HAP-1 (cell line): ENCODE measurements at regions not wholly inside any gene's neighbourhood (a gene's known extent, or its start where the extent isn't known, plus 50 kb on each side); places are given as distances from the start of the nearest gene placed in this dataset.
"Not testable (repeated sequence)": the region's sequence is repeated elsewhere in the genome, so short reads cannot be mapped to it uniquely, and the experiment has no call there.

Experiments
- DNase-seq, 2 experiments: peaks; one replicate each; pipeline ENCODE4 v3.0.0-alpha.2; 2016 to 2020; ENCODE audit warnings: low spot score in 2 of 2
- H3K27me3 ChIP-seq: fragments of 250-450 bp; sonication (Bioruptor Pico); 2 replicates; pipeline ENCODE4 v1.5.1; 2020; ENCODE audit warnings: low read depth, mild to moderate bottlenecking, moderate library complexity
- H3K36me3 ChIP-seq: fragments of 250-450 bp; sonication (Bioruptor Pico); replicated peaks from 2 replicates; pipeline ENCODE4 v1.5.1; 2020; ENCODE audit warnings: mild to moderate bottlenecking
- H3K4me1 ChIP-seq: fragments of 250-450 bp; sonication (Bioruptor Pico); 2 replicates; pipeline ENCODE4 v1.5.1; 2020; ENCODE audit warnings: mild to moderate bottlenecking
- H3K4me3 ChIP-seq: fragments of 250-450 bp; sonication (Bioruptor Pico); 2 replicates; pipeline ENCODE4 v1.5.1; 2020; ENCODE audit warnings: mild to moderate bottlenecking, moderate library complexity
- H3K9me3 ChIP-seq: fragments of 250-450 bp; sonication (Bioruptor Pico); 2 replicates; pipeline ENCODE4 v1.5.1; 2020; ENCODE audit warnings: mild to moderate bottlenecking, moderate library complexity
- in situ Hi-C: fragments of 300-500 bp; cut with MboI; formaldehyde crosslinking; loops from 3 replicates; pipeline ENCODE4 v1.14.3; 2020; ENCODE audit warnings: low sequenced_read_pairs, inconsistent platforms, mixed read lengths

- H3K4me1 ChIP-seq, in situ Hi-C loops, H3K27me3 ChIP-seq, H3K4me3 ChIP-seq, H3K9me3 ChIP-seq, DNase-seq, H3K36me3 ChIP-seq: not testable (repeated sequence)
Observed at GRCh38 chr20:12004776-12005175, 87.1 kb downstream of the BTBD3 start.

- Histone ChIP-seq H3K9me3 (no peaks in the 10 kb centered on the region), H3K4me3 (no peak overlapping the region), H3K4me1 (no peaks in the 10 kb centered on the region), H3K36me3 (no peaks in the 10 kb centered on the region), H3K27me3 (no peaks in the 10 kb centered on the region)
- in situ Hi-C loops = no loop called here
- DNase-seq = peak; percentile 65 to 66
Observed at GRCh38 chr20:12012241-12013222, 94.8 kb downstream of the BTBD3 start.

- no peak for DNase-seq
- no peaks in the 10 kb centered on the region for H3K36me3 ChIP-seq
- H3K27me3 ChIP-seq = no peaks in the 10 kb centered on the region
- in situ Hi-C loops = no loop called here
- H3K4me3 ChIP-seq = no peak overlapping the region
- no peaks in the 10 kb centered on the region for H3K9me3 ChIP-seq
- no peaks in the 10 kb centered on the region for H3K4me1 ChIP-seq
Observed at GRCh38 chr20:12014276-12014675, 96.6 kb downstream of the BTBD3 start.

- H3K4me3 ChIP-seq = no peak overlapping the region
- H3K4me1 ChIP-seq = no peaks in the 10 kb centered on the region
- no peak for DNase-seq
- H3K36me3 ChIP-seq = no peaks in the 10 kb centered on the region
- no peaks in the 10 kb centered on the region for H3K27me3 ChIP-seq
- in situ Hi-C loops = no loop called here
- no peaks in the 10 kb centered on the region for H3K9me3 ChIP-seq
Observed at GRCh38 chr20:12014736-12015135, 97.0 kb downstream of the BTBD3 start.

GRCh38 chr20:12016291-12016690 lies 98.6 kb downstream of the BTBD3 start:
- no peak overlapping the region for H3K4me3 ChIP-seq
- H3K27me3 ChIP-seq = no peaks in the 10 kb centered on the region; the same call in 1 of the 2 replicates
- no peak for DNase-seq
- in situ Hi-C loops = no loop called here
- H3K36me3 ChIP-seq = no peaks in the 10 kb centered on the region
- H3K9me3 ChIP-seq = no peaks in the 10 kb centered on the region
- no peaks in the 10 kb centered on the region for H3K4me1 ChIP-seq

GRCh38 chr20:12019715-12020114 lies 102.0 kb downstream of the BTBD3 start:
- H3K4me3 ChIP-seq = no peak overlapping the region
- in situ Hi-C loops = no loop called here
- H3K36me3 ChIP-seq = no peaks in the 10 kb centered on the region
- no peaks in the 10 kb centered on the region for H3K4me1 ChIP-seq
- H3K27me3 ChIP-seq = no peaks in the 10 kb centered on the region; the same call in 1 of the 2 replicates
- H3K9me3 ChIP-seq = no peaks in the 10 kb centered on the region
- no peak for DNase-seq

- in situ Hi-C loops = no loop called here
- Histone ChIP-seq H3K4me3 (no peak overlapping the region), H3K9me3 (no peaks in the 10 kb centered on the region), H3K36me3 (no peaks in the 10 kb centered on the region), H3K4me1 (no peaks in the 10 kb centered on the region), H3K27me3 (no peaks in the 10 kb centered on the region; the same call in 1 of the 2 replicates)
- DNase-seq = no peak
Observed at GRCh38 chr20:12020846-12021245, 103.2 kb downstream of the BTBD3 start.

GRCh38 chr20:12022126-12022525 lies 104.4 kb downstream of the BTBD3 start:
- H3K36me3 ChIP-seq = no peaks in the 10 kb centered on the region
- in situ Hi-C loops = no loop called here

GRCh38 chr20:12023194-12023795 lies 105.6 kb downstream of the BTBD3 start:
- Histone ChIP-seq H3K36me3 (no peaks in the 10 kb centered on the region), H3K27me3 (no peaks in the 10 kb centered on the region; the same call in 1 of the 2 replicates), H3K9me3 (no peaks in the 10 kb centered on the region), H3K4me1 (no peaks in the 10 kb centered on the region), H3K4me3 (no peak overlapping the region)
- DNase-seq = no peak
- in situ Hi-C loops = no loop called here

More at GRCh38 chr20:12022126-12022525, 104.4 kb downstream of the BTBD3 start:
- Histone ChIP-seq H3K9me3 (no peaks in the 10 kb centered on the region), H3K4me3 (no peak overlapping the region), H3K27me3 (no peaks in the 10 kb centered on the region; the same call in 1 of the 2 replicates), H3K4me1 (no peaks in the 10 kb centered on the region)
- DNase-seq = no peak

- H3K36me3 ChIP-seq = no peaks in the 10 kb centered on the region
- H3K27me3 ChIP-seq = no peaks in the 10 kb centered on the region
- H3K9me3 ChIP-seq = no peaks in the 10 kb centered on the region
- no peaks in the 10 kb centered on the region for H3K4me1 ChIP-seq
- DNase-seq = no peak
- H3K4me3 ChIP-seq = no peak overlapping the region
- in situ Hi-C loops = no loop called here
Observed at GRCh38 chr20:12028771-12029170, 111.1 kb downstream of the BTBD3 start.

GRCh38 chr20:12030470-12030869 lies 112.8 kb downstream of the BTBD3 start:
- Histone ChIP-seq H3K4me1 (no peaks in the 10 kb centered on the region), H3K4me3 (no peak overlapping the region), H3K9me3 (no peaks in the 10 kb centered on the region), H3K36me3 (no peaks in the 10 kb centered on the region), H3K27me3 (no peaks in the 10 kb centered on the region)
- no peak for DNase-seq
- in situ Hi-C loops = no loop called here

- H3K9me3 ChIP-seq = no peaks in the 10 kb centered on the region
- no peak overlapping the region for H3K4me3 ChIP-seq
- no peaks in the 10 kb centered on the region for H3K4me1 ChIP-seq
- in situ Hi-C loops = no loop called here
- no peaks in the 10 kb centered on the region for H3K36me3 ChIP-seq
- H3K27me3 ChIP-seq = no peaks in the 10 kb centered on the region
- no peak for DNase-seq
Observed at GRCh38 chr20:12036142-12036541, 118.4 kb downstream of the BTBD3 start.

GRCh38 chr20:12037521-12037920 lies 119.8 kb downstream of the BTBD3 start:
- Histone ChIP-seq H3K9me3 (no peaks in the 10 kb centered on the region), H3K36me3 (no peaks in the 10 kb centered on the region), H3K4me3 (no peak overlapping the region), H3K4me1 (no peaks in the 10 kb centered on the region), H3K27me3 (no peaks in the 10 kb centered on the region)
- in situ Hi-C loops = no loop called here
- no peak for DNase-seq

GRCh38 chr20:12040261-12040660 lies 122.6 kb downstream of the BTBD3 start:
- Histone ChIP-seq H3K36me3 (no peaks in the 10 kb centered on the region), H3K4me3 (no peak overlapping the region), H3K4me1 (no peaks in the 10 kb centered on the region), H3K9me3 (no peaks in the 10 kb centered on the region), H3K27me3 (no peaks in the 10 kb centered on the region)
- in situ Hi-C loops = no loop called here
- DNase-seq = no peak
